NCI-H2029 (cell line): ENCODE measurements at regions not wholly inside any gene's neighbourhood (a gene's known extent, or its start where the extent isn't known, plus 50 kb on each side); places are given as distances from the start of the nearest gene placed in this dataset.

Source experiments
- DNase-seq: peaks from one replicate; lab custom pipeline; 2025; lab: John Stamatoyannopoulos, UW

DNA sequence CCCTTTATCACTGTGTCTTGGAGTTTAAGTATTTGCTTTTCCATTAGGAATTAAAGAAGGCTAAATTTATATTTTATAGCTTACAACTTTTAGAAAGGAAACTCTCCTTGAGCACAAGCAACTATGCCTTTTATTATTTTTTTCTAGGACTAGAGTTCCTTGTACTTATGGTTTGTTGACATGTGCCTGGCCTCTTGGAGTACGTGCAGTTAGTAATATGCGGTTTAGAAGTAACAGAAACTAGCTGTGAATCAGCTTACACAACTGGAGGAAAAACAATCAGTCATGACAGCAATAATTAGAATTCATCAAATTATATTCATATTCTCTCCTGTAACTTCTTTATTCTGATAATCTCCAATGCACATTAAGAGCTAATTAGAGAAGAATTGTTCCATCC is 428.7 kb downstream of the AEBP2 start:
- DNase-seq = no peak

DNA sequence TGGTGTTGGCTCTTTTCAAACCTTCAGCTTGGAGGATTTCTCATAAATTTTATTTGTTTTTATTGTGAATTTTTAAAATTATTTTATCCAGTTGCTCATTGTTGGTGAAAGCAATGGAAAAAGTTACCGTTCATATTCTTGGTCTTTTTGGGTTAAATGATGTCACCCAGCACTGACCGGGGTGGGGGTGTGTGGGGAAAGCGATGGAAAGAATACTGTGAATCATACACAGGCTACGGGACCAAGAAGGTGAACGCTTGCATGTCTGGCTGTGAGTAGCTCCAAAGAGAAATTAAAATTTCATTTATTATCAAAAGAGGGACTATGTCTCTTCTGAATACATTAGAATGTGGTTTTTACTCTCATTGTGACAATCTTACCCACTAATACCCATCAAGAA is 430.1 kb downstream of the AEBP2 start:
- no peak for DNase-seq

DNA sequence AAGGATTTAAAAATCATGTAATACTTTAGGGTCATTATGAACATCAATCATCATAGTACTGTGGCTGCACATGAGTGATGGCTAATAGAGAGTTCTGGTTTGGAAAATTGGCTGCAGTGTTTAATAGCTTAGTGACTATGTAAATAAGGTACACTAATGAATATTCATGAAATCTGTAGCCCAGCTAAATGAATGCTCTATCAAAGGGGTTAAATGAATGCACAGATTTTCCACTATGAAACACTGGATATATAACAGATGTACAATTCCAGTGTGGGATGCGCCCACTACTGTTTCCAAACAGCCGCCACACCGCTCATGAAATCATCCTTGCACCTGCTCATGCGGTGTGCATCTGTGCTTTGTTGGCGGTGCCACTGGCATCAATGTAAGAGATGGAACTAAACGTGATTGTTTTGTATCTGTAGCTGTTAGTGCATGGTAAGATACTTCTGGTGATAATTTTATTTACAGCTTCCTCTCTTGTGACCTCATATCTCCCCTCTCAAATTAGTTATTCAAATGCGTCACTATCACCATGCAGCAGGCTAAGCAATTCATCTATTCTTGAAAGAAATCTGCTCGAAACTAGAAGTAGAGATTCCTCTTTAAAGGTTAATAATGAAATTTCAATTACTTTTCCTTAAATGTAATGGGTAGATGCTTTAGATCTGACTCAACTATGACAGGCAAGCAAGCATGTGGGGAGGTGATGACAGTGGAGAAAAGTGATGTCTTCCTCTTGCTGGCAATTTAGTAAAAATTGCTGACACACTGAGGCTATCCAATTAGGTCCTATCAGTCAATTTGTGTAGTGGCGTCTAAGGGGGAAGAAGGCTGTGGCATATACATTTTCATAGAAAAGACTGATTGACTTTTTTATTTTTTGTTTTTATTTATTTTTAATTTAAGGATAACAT is 433.6 kb downstream of the AEBP2 start:
- no peak for DNase-seq

DNA sequence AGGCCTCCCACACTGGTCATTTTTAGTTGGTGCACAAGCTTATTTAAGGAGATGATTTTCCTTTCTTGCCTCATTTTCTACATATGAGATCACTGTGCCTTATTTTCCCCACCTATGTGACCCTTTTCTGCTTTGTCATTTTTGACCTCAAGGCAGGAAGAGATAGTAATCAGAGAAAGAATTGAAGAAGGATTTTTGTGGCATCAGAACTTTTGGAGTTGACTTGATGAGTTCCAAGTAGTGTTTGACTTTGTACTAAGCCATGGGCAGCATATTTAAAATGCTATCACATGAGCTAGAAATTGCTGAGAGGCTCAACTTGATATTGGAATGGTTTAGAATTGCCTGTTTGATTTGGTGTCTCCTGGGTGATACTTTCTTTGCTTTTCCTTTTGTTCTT is 440.8 kb downstream of the AEBP2 start:
- no peak for DNase-seq

DNA sequence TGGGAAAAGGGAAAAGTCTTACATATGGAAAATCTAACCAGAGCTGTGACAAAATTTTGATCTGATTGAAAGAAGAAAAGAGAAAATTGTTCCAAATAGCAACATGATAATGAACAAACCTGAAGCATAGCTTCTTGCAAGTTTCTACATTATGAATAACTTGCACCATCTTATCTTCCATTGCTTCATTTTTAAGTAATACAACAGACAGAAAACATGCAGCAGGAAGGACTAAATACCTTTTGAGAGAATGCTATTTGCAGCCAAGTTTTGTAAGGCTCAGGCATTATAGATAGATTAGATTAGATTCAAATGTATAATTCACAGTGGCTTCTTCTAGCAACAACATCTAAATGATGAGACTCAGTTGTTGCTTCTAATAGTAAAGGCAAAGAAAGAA is 441.4 kb downstream of the AEBP2 start:
- DNase-seq = no peak

DNA sequence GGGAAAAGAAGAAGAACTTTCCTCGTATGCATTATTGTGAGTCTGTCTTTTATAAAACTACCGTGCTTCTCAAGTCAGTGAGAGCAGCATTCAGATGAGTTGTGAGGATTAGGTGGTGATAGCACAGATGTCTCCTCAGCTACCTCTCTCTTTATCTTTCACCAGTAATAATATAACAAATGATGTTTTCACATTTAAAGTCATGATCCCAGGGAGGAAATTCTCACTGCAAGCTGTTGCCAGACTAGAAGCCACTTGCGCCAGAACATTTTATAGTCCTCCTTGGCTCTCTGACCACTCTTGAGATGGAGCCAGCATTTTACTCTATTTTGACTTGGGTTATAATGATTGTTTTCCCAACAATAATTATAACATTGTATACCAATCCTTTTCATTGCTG is 443.1 kb downstream of the AEBP2 start:
- no peak for DNase-seq

DNA sequence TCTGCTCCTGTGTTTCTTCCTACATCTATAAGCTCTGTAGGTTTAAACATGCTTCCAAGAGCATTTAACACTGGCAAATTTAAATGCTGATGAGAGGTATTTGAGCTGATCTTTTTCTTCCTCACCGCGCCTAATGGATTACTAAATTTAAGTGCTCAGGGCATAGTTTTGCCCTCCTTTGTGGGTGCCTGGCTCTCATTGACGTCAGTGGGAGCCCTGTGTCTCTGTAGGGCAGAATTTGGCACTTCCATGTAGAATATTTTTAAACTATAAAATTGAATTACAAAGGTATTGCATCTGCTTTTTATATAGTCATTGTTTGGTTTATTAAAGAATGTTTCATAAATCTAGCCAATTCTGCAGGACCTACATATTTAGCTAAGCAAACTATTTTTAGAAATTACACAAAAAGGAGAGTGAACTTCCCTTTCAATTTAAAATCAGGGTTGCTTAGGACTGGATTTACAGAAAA is 444.8 kb downstream of the AEBP2 start:
- no peak for DNase-seq

DNA sequence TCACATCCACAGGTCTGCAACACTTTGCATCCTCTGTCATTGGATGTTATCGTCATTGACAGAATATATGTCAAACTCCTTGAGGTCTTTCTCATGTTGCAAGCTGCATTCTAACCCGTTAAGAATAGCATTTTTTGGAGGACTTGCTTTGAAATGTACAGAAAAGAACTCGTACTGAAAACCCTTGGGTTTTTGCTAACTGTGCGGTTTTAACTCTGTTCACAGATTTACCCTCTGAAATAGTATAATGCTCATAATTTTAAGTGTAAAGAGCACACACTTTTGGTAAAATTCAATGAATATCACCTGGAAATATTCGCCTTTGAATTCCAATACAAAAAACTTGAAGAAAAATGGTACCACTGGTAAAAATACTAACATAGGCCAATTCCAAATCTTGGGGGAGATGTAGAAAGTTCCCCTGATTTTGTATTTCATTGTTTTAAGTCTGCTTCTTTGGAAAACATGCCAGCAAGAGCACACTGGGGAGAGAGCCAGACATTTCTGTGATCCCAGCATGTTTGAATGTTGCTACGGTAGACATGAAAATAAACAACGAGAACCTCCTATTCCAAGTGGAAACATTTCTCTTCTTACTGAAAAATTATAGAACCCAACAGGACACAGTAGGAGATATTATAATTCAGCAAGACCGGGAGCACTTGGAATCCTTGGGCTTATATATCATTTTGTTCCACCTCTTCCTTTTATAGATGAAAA is 446.0 kb downstream of the AEBP2 start:
- no peak for DNase-seq

DNA sequence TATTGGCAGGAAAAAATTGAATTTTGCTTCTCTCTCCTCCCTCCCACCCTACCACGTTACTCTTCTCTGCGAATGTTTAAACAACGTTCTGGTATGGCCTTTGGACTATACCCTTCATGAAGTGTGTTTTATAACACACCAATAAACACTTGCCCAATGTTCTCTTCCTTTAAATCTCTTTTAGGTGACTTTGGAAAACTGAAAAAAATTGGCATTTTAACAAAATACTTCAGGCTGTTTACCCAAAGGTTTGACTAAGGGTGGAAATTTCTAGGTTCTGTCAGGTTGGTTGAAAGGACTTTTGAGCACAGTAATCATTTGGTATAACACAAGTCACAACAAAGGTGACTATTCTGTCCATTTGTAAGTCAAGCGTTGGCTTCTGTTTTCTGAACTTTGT is 446.8 kb downstream of the AEBP2 start:
- DNase-seq = no peak

DNA sequence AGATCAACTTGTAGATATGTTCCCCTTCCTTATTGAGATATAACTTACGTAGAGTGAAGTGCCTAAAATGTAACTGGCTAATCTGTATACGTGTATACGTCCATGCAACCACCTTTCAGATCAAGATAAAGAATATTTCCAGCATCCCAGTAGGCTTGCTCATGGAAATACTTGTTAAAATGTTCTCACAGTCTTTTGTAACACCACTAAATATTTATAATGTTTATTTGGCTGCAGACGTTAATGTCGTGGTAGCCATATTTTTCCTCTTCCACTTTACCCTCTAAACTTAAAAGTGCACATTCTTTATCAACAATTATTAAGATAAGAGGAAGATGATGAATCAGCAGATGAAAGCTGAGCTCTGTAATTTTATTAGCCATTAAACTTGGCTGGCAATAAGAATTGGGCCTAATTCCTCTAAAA is 447.4 kb downstream of the AEBP2 start:
- DNase-seq = no peak

DNA sequence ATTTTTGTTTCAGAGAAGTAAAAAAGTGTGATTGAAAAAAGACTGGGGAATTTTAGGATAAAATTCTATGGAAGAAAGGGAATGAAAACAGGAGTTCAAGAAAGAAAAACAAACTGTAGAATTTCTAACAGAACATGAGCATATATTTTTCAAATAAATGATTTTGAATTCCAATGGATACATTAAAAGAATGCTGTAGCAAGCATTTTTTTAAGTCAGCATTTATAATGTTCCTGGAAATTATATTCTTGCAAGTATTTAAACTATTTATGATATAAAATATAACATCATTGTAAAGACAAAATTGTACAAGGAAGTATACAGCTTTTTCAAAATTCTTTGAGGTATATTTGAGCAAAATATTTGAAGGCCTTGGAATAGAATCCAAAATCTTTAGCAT is 450.7 kb downstream of the AEBP2 start:
- DNase-seq = no peak

DNA sequence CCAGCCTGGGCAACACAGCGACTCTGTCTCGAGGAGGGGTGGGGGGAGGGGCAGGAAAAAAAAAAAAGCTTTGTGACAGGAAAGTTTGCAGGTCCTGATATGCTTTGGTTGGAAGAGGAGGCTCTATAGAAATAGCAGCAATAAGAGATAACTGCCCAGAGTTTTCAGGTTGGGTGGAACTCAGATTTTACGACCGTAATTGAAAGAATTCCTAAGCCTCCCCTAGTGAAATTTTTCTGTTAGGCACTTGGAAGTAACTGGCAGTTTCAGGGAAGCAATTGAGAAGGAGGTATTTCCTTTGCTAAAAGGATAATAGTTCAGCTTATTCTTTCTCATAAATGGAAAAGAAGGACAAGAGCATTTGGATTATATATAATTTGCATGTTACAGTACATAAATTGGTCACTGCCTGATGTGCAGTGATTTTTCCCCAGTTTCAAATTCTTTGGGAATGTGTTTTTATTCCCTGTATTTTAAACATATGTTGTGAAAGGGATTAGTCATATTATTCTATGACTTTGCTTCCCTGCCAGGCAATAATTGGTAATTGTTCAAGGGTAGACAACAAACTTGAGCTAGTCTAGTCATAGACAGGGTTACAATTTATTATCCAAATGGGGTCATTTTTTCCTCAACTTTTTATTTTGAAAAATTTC is 452.8 kb downstream of the AEBP2 start:
- DNase-seq = no peak

DNA sequence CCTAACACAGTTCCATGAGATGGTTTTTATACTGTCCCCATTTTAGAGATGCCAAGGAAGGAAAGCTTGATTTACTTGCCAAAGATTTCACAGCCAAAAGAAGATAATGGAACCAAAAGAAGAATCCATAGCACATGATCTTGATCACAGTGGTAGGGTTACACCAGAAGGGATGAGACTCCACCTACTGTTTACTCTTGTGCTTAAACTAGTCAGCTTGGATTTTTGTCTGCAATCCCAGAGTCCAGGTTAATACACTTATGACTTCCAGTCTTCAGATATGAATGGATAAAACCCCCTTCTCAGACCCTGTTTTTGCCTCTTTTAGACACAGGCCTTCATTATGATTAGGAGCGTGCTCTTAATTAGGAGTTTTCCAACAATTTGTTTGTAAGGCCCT is 454.2 kb downstream of the AEBP2 start:
- DNase-seq = no peak

DNA sequence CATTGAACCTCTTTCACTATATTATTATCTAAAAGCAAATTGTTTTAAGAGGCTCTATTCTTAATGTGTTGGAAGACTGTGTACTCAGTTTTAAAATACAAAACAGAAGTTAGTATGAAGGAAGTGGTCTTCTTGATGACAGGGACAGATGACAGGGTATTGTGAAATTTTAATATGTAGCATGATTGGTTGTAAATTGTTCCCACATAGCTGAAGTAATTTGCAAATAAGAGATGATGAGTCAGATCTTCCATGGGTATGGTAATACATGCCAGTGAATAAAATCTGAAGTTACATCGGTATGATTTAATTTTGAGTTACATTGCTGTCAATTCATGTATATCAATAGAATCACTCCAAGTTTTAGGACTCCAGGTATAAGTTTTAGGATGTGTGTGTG is 454.8 kb downstream of the AEBP2 start:
- no peak for DNase-seq

DNA sequence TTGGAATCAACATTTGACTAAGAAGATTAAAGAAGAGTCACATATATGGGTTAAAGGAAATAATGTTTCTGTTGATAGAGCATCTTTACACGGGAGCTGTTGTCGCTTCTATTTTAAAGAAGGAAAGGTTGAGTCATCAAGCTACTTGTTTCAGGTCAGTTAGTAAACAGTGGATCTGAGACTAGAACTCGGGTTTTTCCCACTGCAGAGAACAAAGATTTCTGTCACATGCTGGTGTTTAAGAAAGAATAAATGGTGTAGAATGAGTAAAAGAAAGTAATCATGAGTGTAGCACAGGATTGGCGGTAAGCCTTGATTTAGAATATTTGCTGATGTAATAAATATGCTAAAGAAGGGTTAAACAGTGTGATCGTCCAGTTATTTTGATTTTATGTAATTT is 455.5 kb downstream of the AEBP2 start:
- no peak for DNase-seq

DNA sequence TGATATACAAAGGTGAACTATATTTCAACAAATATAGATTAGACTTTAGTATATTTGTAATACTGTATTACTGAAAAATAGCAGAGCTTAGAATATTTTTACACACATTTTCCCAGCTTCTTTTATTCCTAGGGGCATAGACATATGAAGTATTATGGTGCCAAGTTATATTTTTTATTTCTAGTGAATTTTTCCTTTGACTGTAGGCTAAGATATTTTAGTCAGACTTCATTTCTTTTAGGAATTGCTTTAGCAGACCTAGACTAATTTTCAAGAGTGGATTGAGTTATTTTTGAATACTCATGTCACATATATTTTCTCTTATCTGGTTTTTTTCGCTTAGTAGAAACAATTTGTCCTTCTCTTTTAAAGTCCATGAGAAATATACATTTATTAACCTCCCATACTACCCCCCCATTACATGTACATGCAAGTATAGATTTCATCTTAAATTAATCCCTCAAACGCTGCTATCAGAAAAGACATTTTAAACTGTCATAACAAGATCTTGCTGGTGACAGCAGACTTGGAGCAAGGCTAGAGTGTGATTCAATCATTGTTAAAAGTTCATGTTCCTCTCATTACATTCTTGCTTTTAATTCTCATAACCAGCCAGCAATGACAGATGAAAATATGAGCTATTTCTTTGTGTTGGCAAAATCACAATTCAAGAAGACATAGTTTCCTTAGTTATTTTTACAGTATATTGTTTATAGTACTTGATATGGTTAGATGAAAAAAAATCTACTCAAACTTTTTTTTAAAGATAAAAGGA is 456.1 kb downstream of the AEBP2 start:
- no peak for DNase-seq

DNA sequence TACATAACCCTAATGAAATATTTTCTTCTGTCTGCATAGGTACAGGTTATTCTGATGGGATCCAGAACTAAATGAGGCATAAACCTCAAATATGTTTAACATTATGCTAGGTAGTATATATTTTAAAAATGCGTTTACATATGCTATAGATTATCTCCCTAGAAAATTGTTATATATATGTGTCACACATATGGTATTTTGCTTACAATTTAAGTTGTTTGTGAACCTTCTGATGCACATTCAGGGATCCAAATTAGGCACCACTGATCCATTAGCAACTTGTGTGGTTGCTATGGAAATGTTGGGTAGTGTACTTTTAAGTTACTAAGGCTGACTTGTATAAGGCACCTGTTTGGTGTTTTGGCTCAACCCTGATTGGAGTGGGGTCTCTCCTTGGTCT is 456.7 kb downstream of the AEBP2 start:
- DNase-seq = no peak

DNA sequence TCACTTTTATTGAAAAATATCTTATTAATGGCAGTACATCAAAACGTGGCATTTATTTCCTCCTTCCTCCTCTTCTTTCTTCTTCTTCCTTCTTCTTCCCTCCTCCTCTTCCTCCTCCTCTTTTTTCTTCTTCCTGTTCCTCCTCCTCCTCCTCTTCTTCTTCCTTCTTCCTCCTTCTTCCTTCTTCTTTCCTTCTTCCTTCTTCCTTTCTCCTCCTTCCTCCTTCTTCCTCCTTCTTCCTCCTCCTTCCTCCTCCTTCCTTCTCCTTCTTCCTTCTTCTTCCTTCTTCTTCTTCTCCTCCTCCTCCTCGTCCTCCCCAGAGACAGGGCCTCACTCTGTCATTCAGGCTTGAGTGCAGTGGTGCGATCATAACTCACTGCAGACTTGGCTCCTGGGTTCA is 457.2 kb downstream of the AEBP2 start:
- no peak for DNase-seq

DNA sequence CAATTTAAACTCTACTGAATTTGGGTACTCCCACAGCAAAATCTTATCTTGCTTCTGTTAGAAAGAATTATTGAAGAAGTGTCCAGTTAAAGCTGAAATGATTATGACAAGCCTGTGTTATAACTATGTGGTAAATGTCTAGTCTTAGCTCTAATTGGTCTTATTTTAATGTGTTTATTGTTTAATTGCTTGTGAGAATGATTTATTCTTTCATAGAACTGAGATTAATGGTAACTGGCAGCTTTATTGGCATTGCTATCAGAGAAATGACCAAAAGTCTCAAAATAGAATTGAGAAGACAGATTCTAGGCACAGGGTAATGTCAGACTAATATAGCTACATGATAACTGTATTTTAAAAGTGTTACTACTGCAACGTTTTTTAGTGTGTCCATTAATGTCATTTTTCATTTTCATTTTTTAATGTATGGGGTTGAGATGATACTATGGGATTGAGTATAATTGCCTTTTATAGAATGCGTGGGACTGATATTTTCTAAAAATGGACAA is 458.7 kb downstream of the AEBP2 start:
- no peak for DNase-seq

DNA sequence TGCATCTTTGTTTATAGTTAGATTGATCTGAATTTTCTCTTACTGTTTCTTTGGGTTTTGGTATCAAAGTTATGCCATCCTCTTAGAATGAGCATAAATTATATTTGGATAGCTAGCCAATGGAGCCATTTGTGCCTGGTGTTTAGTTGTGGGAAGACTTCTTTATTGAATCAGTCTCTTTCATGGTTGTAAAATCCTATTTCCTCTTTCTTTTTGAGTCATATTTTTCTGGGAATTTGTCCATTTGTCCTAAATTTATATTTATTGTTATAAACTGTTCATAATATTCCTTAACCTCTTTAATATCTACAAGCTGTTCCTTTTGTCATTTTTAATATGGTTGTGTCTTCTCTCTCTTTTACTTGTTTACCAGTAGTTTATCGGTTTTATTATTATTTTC is 462.5 kb downstream of the AEBP2 start:
- DNase-seq = no peak

DNA sequence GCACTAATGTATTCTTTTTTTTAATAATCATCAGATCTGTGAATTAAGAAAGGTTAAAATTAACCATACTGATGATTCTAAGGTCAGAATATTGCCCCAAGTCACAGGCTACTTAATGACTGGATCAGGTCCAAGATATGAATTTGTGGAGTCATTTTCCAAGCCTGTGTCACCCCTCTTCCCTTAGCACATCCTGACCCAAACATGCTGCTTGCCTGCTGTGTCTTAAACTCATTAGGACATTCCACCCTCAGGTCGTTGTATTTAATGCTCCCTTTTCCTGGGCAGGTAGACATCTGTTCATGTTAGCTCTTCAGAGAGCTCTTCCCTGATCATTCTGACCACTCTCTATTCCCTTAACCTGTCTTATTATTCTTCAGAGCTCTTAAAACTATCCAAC is 463.5 kb upstream of the PDE3A start:
- no peak for DNase-seq

DNA sequence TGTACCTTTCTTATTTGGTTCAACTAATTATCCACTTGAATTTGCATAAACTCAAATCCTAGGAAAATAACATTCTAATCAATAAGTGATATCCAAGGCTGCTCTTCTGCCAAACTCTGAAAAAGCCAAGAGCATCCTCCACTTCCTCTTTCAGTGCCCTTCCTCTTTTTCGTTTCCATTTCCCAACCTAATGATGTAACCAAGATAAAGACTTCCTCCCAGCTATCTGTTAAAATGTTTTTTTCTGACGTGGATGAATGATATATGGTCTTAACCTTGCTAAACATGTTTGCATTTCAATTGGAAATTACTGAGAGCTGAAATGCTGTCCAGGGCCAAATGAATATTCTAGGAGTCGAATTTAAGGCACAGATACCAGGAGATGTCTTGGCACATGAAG is 459.5 kb upstream of the PDE3A start:
- DNase-seq = no peak
